ENCODE measurements at regions not wholly inside any gene's neighbourhood (a gene's known extent, or its start where the extent isn't known, plus 50 kb on each side); places are given as distances from the start of the nearest gene placed in this dataset.

GRCh38 chr4:136465691-136466090 is 1066.6 kb downstream of the PCDH18 start:
- TF ChIP-seq, protein P1, sequence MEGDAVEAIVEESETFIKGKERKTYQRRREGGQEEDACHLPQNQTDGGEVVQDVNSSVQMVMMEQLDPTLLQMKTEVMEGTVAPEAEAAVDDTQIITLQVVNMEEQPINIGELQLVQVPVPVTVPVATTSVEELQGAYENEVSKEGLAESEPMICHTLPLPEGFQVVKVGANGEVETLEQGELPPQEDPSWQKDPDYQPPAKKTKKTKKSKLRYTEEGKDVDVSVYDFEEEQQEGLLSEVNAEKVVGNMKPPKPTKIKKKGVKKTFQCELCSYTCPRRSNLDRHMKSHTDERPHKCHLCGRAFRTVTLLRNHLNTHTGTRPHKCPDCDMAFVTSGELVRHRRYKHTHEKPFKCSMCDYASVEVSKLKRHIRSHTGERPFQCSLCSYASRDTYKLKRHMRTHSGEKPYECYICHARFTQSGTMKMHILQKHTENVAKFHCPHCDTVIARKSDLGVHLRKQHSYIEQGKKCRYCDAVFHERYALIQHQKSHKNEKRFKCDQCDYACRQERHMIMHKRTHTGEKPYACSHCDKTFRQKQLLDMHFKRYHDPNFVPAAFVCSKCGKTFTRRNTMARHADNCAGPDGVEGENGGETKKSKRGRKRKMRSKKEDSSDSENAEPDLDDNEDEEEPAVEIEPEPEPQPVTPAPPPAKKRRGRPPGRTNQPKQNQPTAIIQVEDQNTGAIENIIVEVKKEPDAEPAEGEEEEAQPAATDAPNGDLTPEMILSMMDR (IDR thresholded peaks at IDR 0.05; ENCODE audit: low read length): no peak
- no peak for TF ChIP-seq EZH2 (IDR thresholded peaks at IDR 0.05; ENCODE audit: borderline replicate concordance, low read length)

All from OCI-LY1 (cell line).